ENCODE measurements at regions not wholly inside any gene's neighbourhood (a gene's known extent, or its start where the extent isn't known, plus 50 kb on each side); places are given as distances from the start of the nearest gene placed in this dataset.
"Not testable (repeated sequence)": the region's sequence is repeated elsewhere in the genome, so short reads cannot be mapped to it uniquely, and the experiment has no call there.

DNA sequence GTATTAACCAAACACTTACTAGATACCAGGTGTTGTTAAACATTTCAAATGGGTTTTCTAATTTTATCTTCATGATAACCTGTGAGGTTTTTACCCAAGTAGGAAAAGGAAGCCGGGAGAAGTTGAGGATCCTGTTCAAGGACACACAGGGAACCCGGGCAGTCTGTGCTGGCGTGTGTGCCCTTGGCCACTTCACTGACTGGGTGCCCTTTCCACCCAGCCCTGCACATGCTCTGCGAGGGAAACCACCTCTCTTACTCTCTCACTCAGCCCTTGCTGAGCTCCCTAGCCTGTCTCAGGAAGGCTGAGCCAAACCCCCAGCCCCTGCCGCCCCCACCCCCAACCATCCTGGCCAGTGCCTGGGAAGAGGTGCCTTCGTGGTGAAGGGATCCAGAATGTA lies 51.8 kb downstream of the TEX44 start:
- DNase-seq (ENCODE audit: low read depth in 3 of 3), result no peak

GRCh38 chr2:231646476-231646875 lies 53.8 kb downstream of the TEX44 start:
- DNase-seq (ENCODE audit: low read depth in 3 of 3), result no peak

- peak in 2 of 3 experiments; percentile 16 to 59 for DNase-seq (ENCODE audit: low read depth in 3 of 3)
Observed at GRCh38 chr2:231648579-231649174, 56.0 kb downstream of the TEX44 start.

DNA sequence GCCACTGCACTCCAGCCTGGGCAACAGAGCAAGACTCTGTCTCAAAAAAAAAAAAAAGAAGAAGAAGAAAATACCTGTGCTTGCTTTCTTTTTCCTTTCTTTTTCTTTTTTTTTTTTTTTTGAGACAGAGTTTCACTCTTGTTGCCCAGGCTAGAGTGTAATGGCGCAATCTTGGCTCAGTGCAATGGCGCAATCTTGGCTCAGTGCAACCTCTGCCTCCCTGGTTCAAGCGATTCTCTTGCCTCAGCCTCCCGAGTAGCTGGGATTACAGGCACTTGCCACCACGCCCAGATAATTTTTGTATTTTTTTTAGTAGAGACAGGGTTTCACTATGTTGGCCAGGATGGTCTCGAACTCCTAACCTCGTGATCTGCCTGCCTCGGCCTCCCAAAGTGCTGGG lies 56.8 kb upstream of the PTMA start:
- DNase-seq (ENCODE audit: low read depth in 3 of 3), result not testable (repeated sequence)

DNA sequence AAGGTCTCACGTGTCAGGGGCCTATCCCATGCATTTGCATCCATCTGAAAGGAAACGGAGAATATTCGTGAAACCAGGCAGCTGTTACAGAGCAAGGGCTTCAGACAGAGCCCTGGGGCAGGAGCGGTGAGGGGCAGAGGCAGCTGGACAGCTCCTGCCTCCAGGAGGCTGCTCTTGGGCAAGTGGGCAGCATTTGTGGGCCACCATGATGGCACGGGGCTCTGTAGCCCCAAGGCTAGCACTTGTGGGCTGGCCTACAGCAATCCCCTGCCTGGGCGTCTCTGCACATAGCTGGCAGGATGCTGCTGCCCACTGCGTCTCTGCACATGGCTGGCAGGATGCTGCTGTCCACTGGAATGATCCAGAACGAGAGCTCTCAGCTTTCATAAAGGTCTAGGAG lies 52.8 kb upstream of the PTMA start:
- DNase-seq (ENCODE audit: low read depth in 3 of 3), result no peak

DNA sequence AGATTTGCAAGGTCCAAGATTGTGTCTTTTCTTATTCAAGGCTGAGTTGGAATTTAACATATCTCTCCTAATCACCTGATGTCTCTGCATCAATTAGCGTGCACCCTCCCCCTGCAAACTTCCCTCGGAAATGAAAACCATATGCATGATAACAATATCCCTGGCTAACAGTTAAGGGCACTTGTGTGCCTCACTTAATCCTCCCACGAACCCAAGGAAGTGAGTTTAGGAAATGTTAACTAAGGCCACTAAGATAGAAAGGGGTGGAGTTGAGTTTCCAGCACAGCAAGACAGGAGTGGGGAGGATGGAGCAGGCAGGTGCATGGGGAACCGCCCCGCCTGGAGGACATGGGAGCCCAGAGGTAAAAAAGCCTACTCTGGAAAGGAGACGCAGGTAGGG lies 52.4 kb upstream of the PTMA start:
- DNase-seq (ENCODE audit: low read depth in 3 of 3), result no peak
